ENCODE measurements at regions not wholly inside any gene's neighbourhood (a gene's known extent, or its start where the extent isn't known, plus 50 kb on each side); places are given as distances from the start of the nearest gene placed in this dataset.

DNA sequence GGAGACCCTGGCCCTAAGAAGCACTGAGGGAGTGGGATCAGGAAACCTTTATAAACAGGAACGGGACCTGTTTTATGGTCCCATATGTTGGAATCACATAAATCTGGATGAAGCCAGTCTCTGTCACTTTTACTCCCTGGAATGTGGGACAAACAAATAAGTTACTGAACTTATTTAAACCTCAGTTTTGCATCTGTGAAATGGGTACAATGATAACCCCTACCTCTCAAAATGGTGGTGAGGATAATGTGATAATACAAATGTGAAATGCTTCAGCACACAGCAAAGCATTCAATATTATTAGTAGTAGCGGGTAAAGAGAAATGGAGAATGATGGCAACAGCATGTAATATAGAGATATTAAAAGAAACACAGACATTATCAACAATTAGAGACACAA is 298.9 kb downstream of the ZSWIM6 start:
- ATAC-seq = no peak
- TF ChIP-seq OSR1 (CRISPR knock-in tag; IDR thresholded peaks at IDR 0.05) (no peak), ISL1 (CRISPR knock-in tag; IDR thresholded peaks at IDR 0.05) (no peak), RARB (CRISPR knock-in tag; IDR thresholded peaks at IDR 0.05) (no peak)

GRCh38 chr5:61631438-61631941 is 299.4 kb downstream of the ZSWIM6 start:
- no peak for ATAC-seq

GRCh38 chr5:61632064-61632463 is 300.0 kb downstream of the ZSWIM6 start:
- no peak for ATAC-seq

More at GRCh38 chr5:61631438-61631941, 299.4 kb downstream of the ZSWIM6 start:
- TF ChIP-seq ISL1 (CRISPR knock-in tag; IDR thresholded peaks at IDR 0.05) (no peak), ESRRG (CRISPR knock-in tag; IDR thresholded peaks at IDR 0.05) (no peak), GLIS3 (CRISPR knock-in tag; IDR thresholded peaks at IDR 0.05) (no peak), TOX (CRISPR knock-in tag; IDR thresholded peaks at IDR 0.05; ENCODE audit: borderline replicate concordance) (no peak), ZNF70 (CRISPR knock-in tag; IDR thresholded peaks at IDR 0.05) (no peak), ZNF565 (CRISPR knock-in tag; conservative IDR thresholded peaks at IDR 0.05; ENCODE audit: low read depth) (no peak), ZFP30 (CRISPR knock-in tag; IDR thresholded peaks at IDR 0.05) (no peak), BACH2 (CRISPR knock-in tag; IDR thresholded peaks at IDR 0.05; ENCODE audit: borderline replicate concordance) (no peak)
- TF ChIP-seq, protein P1, sequence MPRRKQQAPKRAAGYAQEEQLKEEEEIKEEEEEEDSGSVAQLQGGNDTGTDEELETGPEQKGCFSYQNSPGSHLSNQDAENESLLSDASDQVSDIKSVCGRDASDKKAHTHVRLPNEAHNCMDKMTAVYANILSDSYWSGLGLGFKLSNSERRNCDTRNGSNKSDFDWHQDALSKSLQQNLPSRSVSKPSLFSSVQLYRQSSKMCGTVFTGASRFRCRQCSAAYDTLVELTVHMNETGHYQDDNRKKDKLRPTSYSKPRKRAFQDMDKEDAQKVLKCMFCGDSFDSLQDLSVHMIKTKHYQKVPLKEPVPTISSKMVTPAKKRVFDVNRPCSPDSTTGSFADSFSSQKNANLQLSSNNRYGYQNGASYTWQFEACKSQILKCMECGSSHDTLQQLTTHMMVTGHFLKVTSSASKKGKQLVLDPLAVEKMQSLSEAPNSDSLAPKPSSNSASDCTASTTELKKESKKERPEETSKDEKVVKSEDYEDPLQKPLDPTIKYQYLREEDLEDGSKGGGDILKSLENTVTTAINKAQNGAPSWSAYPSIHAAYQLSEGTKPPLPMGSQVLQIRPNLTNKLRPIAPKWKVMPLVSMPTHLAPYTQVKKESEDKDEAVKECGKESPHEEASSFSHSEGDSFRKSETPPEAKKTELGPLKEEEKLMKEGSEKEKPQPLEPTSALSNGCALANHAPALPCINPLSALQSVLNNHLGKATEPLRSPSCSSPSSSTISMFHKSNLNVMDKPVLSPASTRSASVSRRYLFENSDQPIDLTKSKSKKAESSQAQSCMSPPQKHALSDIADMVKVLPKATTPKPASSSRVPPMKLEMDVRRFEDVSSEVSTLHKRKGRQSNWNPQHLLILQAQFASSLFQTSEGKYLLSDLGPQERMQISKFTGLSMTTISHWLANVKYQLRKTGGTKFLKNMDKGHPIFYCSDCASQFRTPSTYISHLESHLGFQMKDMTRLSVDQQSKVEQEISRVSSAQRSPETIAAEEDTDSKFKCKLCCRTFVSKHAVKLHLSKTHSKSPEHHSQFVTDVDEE (CRISPR knock-in tag; IDR thresholded peaks at IDR 0.05) = no peak
- TF ChIP-seq, protein P2, sequence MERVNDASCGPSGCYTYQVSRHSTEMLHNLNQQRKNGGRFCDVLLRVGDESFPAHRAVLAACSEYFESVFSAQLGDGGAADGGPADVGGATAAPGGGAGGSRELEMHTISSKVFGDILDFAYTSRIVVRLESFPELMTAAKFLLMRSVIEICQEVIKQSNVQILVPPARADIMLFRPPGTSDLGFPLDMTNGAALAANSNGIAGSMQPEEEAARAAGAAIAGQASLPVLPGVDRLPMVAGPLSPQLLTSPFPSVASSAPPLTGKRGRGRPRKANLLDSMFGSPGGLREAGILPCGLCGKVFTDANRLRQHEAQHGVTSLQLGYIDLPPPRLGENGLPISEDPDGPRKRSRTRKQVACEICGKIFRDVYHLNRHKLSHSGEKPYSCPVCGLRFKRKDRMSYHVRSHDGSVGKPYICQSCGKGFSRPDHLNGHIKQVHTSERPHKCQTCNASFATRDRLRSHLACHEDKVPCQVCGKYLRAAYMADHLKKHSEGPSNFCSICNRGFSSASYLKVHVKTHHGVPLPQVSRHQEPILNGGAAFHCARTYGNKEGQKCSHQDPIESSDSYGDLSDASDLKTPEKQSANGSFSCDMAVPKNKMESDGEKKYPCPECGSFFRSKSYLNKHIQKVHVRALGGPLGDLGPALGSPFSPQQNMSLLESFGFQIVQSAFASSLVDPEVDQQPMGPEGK (CRISPR knock-in tag; IDR thresholded peaks at IDR 0.05; ENCODE audit: borderline replicate concordance) = no peak

DNA sequence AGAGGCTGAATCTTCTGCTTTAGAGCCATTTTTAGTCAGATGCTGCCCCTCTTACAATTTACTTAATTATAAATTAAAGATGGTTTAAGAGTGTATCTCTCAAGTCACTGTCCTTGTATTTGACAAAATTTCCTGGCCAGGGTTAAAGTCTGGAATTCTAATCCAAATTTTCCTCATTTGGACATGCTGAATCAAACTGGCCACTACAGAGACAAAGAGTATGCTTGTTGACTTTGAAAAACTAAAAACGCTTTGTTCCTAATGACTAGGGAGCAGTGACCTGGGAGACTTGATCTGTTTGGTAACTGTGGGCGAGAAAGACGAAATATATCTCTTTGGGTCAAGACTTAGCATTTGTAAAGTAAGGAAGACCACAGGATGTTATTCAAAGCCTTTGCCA is 303.2 kb downstream of the ZSWIM6 start:
- no peak for TF ChIP-seq PPARA (CRISPR knock-in tag; IDR thresholded peaks at IDR 0.05; ENCODE audit: borderline replicate concordance)
- no peak for TF ChIP-seq BACH2 (CRISPR knock-in tag; IDR thresholded peaks at IDR 0.05; ENCODE audit: borderline replicate concordance)
- no peak for TF ChIP-seq ZNF8 (CRISPR knock-in tag; IDR thresholded peaks at IDR 0.05)
- no peak for TF ChIP-seq OSR1 (CRISPR knock-in tag; IDR thresholded peaks at IDR 0.05)
- TF ChIP-seq POU6F1 (CRISPR knock-in tag; IDR thresholded peaks at IDR 0.05; ENCODE audit: borderline replicate concordance, low read depth) = no peak
- TF ChIP-seq ARNTL (CRISPR knock-in tag; IDR thresholded peaks at IDR 0.05; ENCODE audit: borderline replicate concordance, low read depth) = no peak
- TF ChIP-seq CSRNP3 (CRISPR knock-in tag; IDR thresholded peaks at IDR 0.05) = no peak
- TF ChIP-seq ESRRG (CRISPR knock-in tag; IDR thresholded peaks at IDR 0.05) = no peak
- TF ChIP-seq SNAI2 (CRISPR knock-in tag; IDR thresholded peaks at IDR 0.05) = no peak
- no peak for TF ChIP-seq RARB (CRISPR knock-in tag; IDR thresholded peaks at IDR 0.05)
- TF ChIP-seq ZFP3 (CRISPR knock-in tag; IDR thresholded peaks at IDR 0.05) = no peak
- no peak for TF ChIP-seq TOX (CRISPR knock-in tag; IDR thresholded peaks at IDR 0.05; ENCODE audit: borderline replicate concordance)
- TF ChIP-seq ISL1 (CRISPR knock-in tag; IDR thresholded peaks at IDR 0.05) = no peak
- no peak for TF ChIP-seq CREB5 (CRISPR knock-in tag; IDR thresholded peaks at IDR 0.05; ENCODE audit: low read depth)
- no peak for TF ChIP-seq ZNF70 (CRISPR knock-in tag; IDR thresholded peaks at IDR 0.05)
- no peak for ATAC-seq

More at GRCh38 chr5:61632064-61632463, 300.0 kb downstream of the ZSWIM6 start:
- TF ChIP-seq ZNF8 (CRISPR knock-in tag; IDR thresholded peaks at IDR 0.05) (no peak), GLIS3 (CRISPR knock-in tag; IDR thresholded peaks at IDR 0.05) (no peak), ZFP30 (CRISPR knock-in tag; IDR thresholded peaks at IDR 0.05) (no peak), PPARA (CRISPR knock-in tag; IDR thresholded peaks at IDR 0.05; ENCODE audit: borderline replicate concordance) (no peak), CSDC2 (CRISPR knock-in tag; IDR thresholded peaks at IDR 0.05) (no peak), OSR1 (CRISPR knock-in tag; IDR thresholded peaks at IDR 0.05) (no peak)
- TF ChIP-seq, protein P2 (CRISPR knock-in tag; IDR thresholded peaks at IDR 0.05; ENCODE audit: borderline replicate concordance) = no peak
